Mesendoderm (in vitro differentiated cells): ENCODE measurements at regions not wholly inside any gene's neighbourhood (a gene's known extent, or its start where the extent isn't known, plus 50 kb on each side); places are given as distances from the start of the nearest gene placed in this dataset.

ENCODE experiments used
- DNase-seq: peaks from one replicate; pipeline ENCODE4 v3.0.0; 2013
- H2AK5ac ChIP-seq: 2 replicates; pipeline ENCODE4 v1.6.1; 2013; ENCODE audit warnings: low read length, inconsistent platforms
- H2BK120ac ChIP-seq: 2 replicates; pipeline ENCODE4 v1.6.1; 2013; ENCODE audit warnings: low read depth, mild to moderate bottlenecking, low read length, moderate library complexity, mixed read lengths
- H2BK15ac ChIP-seq: replicated peaks from 2 replicates; pipeline ENCODE4 v1.6.1; 2013; ENCODE audit warnings: low read depth, mild to moderate bottlenecking, moderate library complexity
- H2BK5ac ChIP-seq: 2 replicates; pipeline ENCODE4 v1.6.1; 2013; ENCODE audit warnings: low read length, inconsistent platforms
- H3K18ac ChIP-seq: 2 replicates; pipeline ENCODE4 v1.6.1; 2013; ENCODE audit warnings: mild to moderate bottlenecking, low read length, mixed read lengths
- H3K23ac ChIP-seq: one replicate; pipeline ENCODE4 v1.6.1; 2013; ENCODE audit warnings: low read length
- H3K27ac ChIP-seq: 2 replicates; pipeline ENCODE4 v1.5.1; 2013; ENCODE audit warnings: low read depth, mild to moderate bottlenecking, inconsistent platforms, low read length, moderate library complexity
- H3K27me3 ChIP-seq: 2 replicates; pipeline ENCODE4 v1.6.1; 2013; ENCODE audit warnings: low read length, control low read depth, mild to moderate bottlenecking, inconsistent platforms; ENCODE audit not compliant: insufficient read depth, poor library complexity
- H3K36me3 ChIP-seq: 2 replicates; pipeline ENCODE4 v1.6.1; 2013; ENCODE audit warnings: low read length, inconsistent platforms; ENCODE audit not compliant: control insufficient read depth, insufficient read depth
- H3K4ac ChIP-seq: one replicate; pipeline ENCODE4 v1.6.1; 2013; ENCODE audit warnings: low read depth, mild to moderate bottlenecking, low read length, moderate library complexity
- H3K4me1 ChIP-seq: 2 replicates; pipeline ENCODE4 v1.6.1; 2013; ENCODE audit warnings: low read depth, low read length, inconsistent platforms; ENCODE audit not compliant: control insufficient read depth
- H3K4me2 ChIP-seq: 2 replicates; pipeline ENCODE4 v1.6.1; 2013; ENCODE audit warnings: low read length
- H3K4me3 ChIP-seq: 2 replicates; pipeline ENCODE4 v1.5.1; 2013; ENCODE audit warnings: mild to moderate bottlenecking, low read length
- H3K56ac ChIP-seq: one replicate; pipeline ENCODE4 v1.6.1; 2013; ENCODE audit warnings: low read length
- H3K79me1 ChIP-seq: 2 replicates; pipeline ENCODE4 v1.6.1; 2013; ENCODE audit warnings: low read length, inconsistent platforms
- H3K79me2 ChIP-seq: 2 replicates; pipeline ENCODE4 v1.6.1; 2013; ENCODE audit warnings: mild to moderate bottlenecking, low read length; ENCODE audit not compliant: control insufficient read depth, insufficient read depth
- H3K9ac ChIP-seq: 2 replicates; pipeline ENCODE4 v1.6.1; 2013; ENCODE audit warnings: low read length, inconsistent platforms
- H4K5ac ChIP-seq: one replicate; pipeline ENCODE4 v1.6.1; 2013; ENCODE audit warnings: low read length
- H4K8ac ChIP-seq: one replicate; pipeline ENCODE4 v1.6.1; 2013; ENCODE audit warnings: low read depth, mild to moderate bottlenecking, control low read depth, low read length, moderate library complexity
- WGBS: extraction: QIAGEN DNeasy Blood & Tissue Kit; methylation state at CpG from one replicate; pipeline ENCODE4 v1.1.7; 2013; ENCODE audit warnings: low lambda C conversion rate, missing lambda C conversion rate; ENCODE audit not compliant: insufficient coverage; ENCODE audit errors: extremely low coverage; 5-methylcytosine and 5-hydroxymethylcytosine counted together

DNA sequence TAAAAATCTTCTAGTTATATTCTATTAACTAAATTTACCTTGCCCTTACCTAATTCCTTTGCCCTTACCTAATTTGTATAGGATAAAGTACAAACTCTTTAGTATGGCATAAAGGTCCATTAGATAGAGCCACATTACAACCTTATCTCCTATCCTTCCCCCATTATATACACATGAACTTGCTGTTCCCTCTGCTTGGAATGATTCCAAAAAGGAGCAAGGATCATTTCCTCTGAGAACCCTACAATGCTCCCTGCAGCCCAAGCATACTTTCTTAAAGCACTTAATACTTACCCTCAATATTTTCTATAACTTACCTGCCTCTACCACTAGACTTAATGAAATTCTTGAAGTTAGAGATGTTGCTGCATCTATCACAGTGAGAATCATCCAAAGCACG is 118.9 kb upstream of the CCDC54 start:
- H3K79me2 ChIP-seq = no peaks in the 10 kb centered on the region
- H3K4me3 ChIP-seq = no peak overlapping the region
- no peak for DNase-seq
- H4K5ac ChIP-seq = no peak overlapping the region
- H3K4me2 ChIP-seq = no peak overlapping the region
- no peak overlapping the region for H2BK15ac ChIP-seq
- no peak overlapping the region for H3K9ac ChIP-seq
- H3K27ac ChIP-seq = no peak overlapping the region
- H3K4ac ChIP-seq = no peak overlapping the region
- no peaks in the 10 kb centered on the region for H3K4me1 ChIP-seq
- H2BK5ac ChIP-seq = no peak overlapping the region
- H3K79me1 ChIP-seq = no peaks in the 10 kb centered on the region
- H4K8ac ChIP-seq = no peak overlapping the region
- H2BK120ac ChIP-seq = no peak overlapping the region
- no peak overlapping the region for H2AK5ac ChIP-seq
- no CpG with 5 or more reads among the region's 1 CpG for WGBS
- no peak overlapping the region for H3K56ac ChIP-seq
- H3K18ac ChIP-seq = no peak overlapping the region
- H3K23ac ChIP-seq = no peak overlapping the region
- no peaks in the 10 kb centered on the region for H3K36me3 ChIP-seq
- no peaks in the 10 kb centered on the region for H3K27me3 ChIP-seq

DNA sequence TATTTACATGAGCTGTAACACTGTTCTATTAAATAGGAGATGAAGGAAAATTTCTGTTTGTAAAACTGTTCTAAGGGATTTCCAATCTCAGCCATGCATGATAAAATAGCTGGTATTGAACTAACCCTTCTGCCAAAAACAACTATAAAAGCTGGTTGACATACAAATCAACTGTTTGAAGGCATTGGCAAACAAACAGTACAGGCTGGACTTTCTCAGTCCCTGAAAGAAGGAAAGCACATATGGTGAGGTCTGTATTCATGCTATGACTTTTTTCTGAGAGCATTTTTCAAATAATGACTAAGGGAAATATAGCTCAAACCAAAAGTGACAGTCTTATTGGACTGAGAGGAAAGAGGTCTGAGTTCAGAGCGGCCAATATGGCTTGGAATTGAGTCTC is 117.0 kb upstream of the CCDC54 start:
- no peak overlapping the region for H3K4me3 ChIP-seq
- H3K4ac ChIP-seq = no peak overlapping the region
- no peak overlapping the region for H3K18ac ChIP-seq
- peaks cover 4% of the 10 kb centered on the region for H3K4me1 ChIP-seq
- H2BK5ac ChIP-seq = no peak overlapping the region
- H3K79me1 ChIP-seq = no peaks in the 10 kb centered on the region
- H3K23ac ChIP-seq = no peak overlapping the region
- H2BK15ac ChIP-seq = no peak overlapping the region
- no peak overlapping the region for H4K5ac ChIP-seq
- no peak overlapping the region for H3K56ac ChIP-seq
- no peak overlapping the region for H4K8ac ChIP-seq
- no peak overlapping the region for H3K9ac ChIP-seq
- DNase-seq = no peak
- H2AK5ac ChIP-seq = no peak overlapping the region
- H3K27me3 ChIP-seq = no peaks in the 10 kb centered on the region
- no peaks in the 10 kb centered on the region for H3K79me2 ChIP-seq
- WGBS = no CpG with 5 or more reads among the region's 1 CpG
- no peak overlapping the region for H2BK120ac ChIP-seq
- H3K27ac ChIP-seq = no peak overlapping the region
- no peak overlapping the region for H3K4me2 ChIP-seq
- H3K36me3 ChIP-seq = no peaks in the 10 kb centered on the region

DNA sequence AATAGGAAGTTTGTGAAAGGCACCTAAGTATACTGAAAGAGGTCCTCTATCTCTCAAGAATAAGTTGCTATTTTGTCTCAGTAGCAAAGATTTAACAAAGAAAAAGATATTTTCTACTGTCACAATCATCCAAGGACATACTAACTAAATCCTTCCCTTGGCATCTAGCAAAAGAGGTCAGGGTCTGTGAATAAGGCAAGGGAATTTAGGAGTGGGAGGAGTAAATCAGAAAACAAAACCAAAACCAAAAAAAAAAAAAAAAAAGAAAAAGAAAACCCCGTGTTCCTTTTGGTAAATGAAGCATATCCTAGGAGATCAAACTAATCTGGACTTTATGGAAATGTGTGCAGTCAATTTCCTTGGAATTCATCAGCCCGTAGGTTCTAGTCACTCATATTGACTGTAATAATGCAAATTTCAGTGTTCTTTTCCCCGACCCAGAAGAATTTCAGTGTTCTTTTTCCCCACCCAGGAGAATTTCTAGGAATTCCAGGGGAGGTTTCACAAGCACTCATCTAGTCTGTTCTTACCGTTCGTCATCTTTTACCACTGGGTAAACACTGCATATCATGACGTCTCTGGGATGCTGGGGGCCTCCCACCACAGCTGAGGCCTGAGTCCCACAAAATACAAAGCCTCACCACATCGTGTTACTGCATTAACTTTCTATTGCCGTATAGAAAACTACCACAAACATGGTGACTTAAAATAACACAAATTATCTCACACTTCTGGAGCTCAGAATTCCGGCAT is 113.8 kb upstream of the CCDC54 start:
- peaks cover 6% of the 10 kb centered on the region for H3K4me1 ChIP-seq
- peak overlapping the region; percentile 1 for H2BK120ac ChIP-seq
- peak; percentile 16 for DNase-seq
- H3K4me2 ChIP-seq = no peak overlapping the region
- H2BK5ac ChIP-seq = no peak overlapping the region
- H3K9ac ChIP-seq = no peak overlapping the region
- H3K4me3 ChIP-seq = no peak overlapping the region
- H2BK15ac ChIP-seq = no peak overlapping the region
- no peaks in the 10 kb centered on the region for H3K36me3 ChIP-seq
- no CpG with 5 or more reads among the region's 9 CpGs for WGBS
- no peaks in the 10 kb centered on the region for H3K79me2 ChIP-seq
- H3K18ac ChIP-seq = peak overlapping the region; percentile 7
- no peaks in the 10 kb centered on the region for H3K27me3 ChIP-seq
- no peak overlapping the region for H4K5ac ChIP-seq
- no peak overlapping the region for H3K23ac ChIP-seq
- no peak overlapping the region for H2AK5ac ChIP-seq
- no peak overlapping the region for H3K56ac ChIP-seq
- no peak overlapping the region for H4K8ac ChIP-seq
- no peak overlapping the region for H3K27ac ChIP-seq
- no peak overlapping the region for H3K4ac ChIP-seq
- H3K79me1 ChIP-seq = no peaks in the 10 kb centered on the region

DNA sequence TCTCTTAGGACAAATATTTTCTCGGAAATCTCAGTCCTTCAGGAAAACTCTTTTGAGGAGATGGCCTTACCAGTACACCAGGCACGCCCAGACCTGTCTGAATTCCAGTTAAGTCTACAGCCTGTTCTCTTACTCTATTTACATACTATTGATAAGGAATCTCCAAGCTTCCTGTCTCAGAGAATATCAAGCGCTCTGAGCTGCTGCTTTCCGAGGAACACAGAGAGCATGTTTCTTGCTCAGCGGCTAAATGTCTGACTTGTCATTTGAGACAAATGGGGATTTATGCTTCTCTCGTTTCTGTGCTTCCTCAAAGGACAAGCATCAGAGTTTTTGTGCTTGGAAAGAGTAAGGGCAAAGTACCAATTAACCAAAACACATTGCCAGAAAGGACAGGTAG is 112.4 kb upstream of the CCDC54 start:
- Histone ChIP-seq H3K56ac (peak overlapping the region; percentile 38), H2AK5ac (no peak overlapping the region), H3K4me1 (peaks cover 6% of the 10 kb centered on the region), H4K5ac (no peak overlapping the region), H2BK15ac (no peak overlapping the region), H3K4me2 (no peak overlapping the region), H3K4ac (peak overlapping the region; percentile 31), H3K36me3 (no peaks in the 10 kb centered on the region), H4K8ac (no peak overlapping the region), H3K9ac (no peak overlapping the region), H3K27ac (no peak overlapping the region), H2BK5ac (no peak overlapping the region), H3K79me2 (no peaks in the 10 kb centered on the region), H3K79me1 (no peaks in the 10 kb centered on the region), H3K18ac (peak overlapping the region; percentile 8), H3K4me3 (no peak overlapping the region), H3K27me3 (no peaks in the 10 kb centered on the region), H2BK120ac (no peak overlapping the region), H3K23ac (no peak overlapping the region)
- no CpG with 5 or more reads among the region's 6 CpGs for WGBS
- DNase-seq = peak; percentile 82

DNA sequence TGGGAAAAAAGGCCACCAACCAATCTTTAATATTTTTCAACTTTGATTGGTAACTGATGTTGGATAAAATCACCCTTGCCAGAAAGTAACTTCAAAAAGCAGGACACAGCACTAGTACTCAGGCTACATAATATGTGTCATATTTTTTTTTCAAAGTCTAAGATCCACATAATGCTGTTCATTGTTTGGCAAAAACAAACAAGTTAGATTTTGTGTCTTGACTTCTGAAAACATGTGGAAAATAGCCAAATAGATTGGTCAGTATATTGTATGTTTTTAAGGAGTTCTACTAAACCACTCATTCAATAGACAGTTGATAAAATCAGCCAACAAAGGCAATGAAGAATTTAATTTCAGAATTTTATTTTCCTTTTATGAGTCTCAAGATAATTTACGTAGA is 111.7 kb upstream of the CCDC54 start:
- Histone ChIP-seq H3K9ac (no peak overlapping the region), H3K56ac (no peak overlapping the region), H3K4ac (no peak overlapping the region), H3K27ac (no peak overlapping the region), H4K8ac (no peak overlapping the region), H2BK5ac (no peak overlapping the region), H3K18ac (no peak overlapping the region), H3K4me1 (peaks cover 6% of the 10 kb centered on the region), H4K5ac (no peak overlapping the region), H3K4me2 (no peak overlapping the region), H3K27me3 (no peaks in the 10 kb centered on the region), H3K4me3 (no peak overlapping the region), H2AK5ac (no peak overlapping the region), H3K36me3 (no peaks in the 10 kb centered on the region), H2BK15ac (peak overlapping the region; percentile 74), H2BK120ac (no peak overlapping the region), H3K23ac (no peak overlapping the region), H3K79me1 (no peaks in the 10 kb centered on the region), H3K79me2 (no peaks in the 10 kb centered on the region)
- no peak for DNase-seq
- WGBS = no CpG with 5 or more reads among the region's 1 CpG

DNA sequence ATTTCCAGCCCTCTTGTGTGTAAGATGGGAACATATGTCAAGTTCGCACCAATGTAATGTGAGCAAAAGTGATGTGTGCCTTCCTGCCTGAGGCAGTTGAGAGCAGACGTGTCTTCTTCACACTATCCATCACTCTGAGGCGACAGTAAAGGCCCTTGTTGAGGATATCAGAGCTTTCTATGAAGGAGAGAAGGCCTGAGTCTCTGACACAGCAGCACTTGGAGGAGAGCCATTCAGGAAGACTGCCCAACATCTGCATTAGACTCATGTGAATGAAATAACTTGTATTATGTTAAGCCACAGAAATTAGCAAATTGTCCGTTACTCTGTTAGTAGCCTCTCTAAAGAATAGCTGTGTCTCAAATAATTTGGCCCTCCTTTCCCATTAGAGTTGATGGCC is 108.8 kb upstream of the CCDC54 start:
- no CpG with 5 or more reads among the region's 4 CpGs for WGBS
- peak; percentile 18 for DNase-seq
- Histone ChIP-seq H3K79me2 (no peaks in the 10 kb centered on the region), H3K9ac (no peak overlapping the region), H3K79me1 (no peaks in the 10 kb centered on the region), H2BK5ac (peak overlapping the region; percentile 88), H4K8ac (no peak overlapping the region), H2AK5ac (peak overlapping the region; percentile 63), H3K27ac (no peak overlapping the region), H2BK15ac (peak overlapping the region; percentile 57), H3K18ac (no peak overlapping the region), H2BK120ac (no peak overlapping the region), H3K4me1 (peaks cover 6% of the 10 kb centered on the region), H3K23ac (peak overlapping the region; percentile 20), H3K4me2 (no peak overlapping the region), H3K36me3 (no peaks in the 10 kb centered on the region), H4K5ac (no peak overlapping the region), H3K27me3 (no peaks in the 10 kb centered on the region), H3K56ac (peak overlapping the region; percentile 51), H3K4ac (peak overlapping the region; percentile 43), H3K4me3 (no peak overlapping the region)
